ENCODE measurements at regions not wholly inside any gene's neighbourhood (a gene's known extent, or its start where the extent isn't known, plus 50 kb on each side); places are given as distances from the start of the nearest gene placed in this dataset.
A peak's percentile ranks its signal among the peaks of the same experiment; 100 is the strongest.

DNA sequence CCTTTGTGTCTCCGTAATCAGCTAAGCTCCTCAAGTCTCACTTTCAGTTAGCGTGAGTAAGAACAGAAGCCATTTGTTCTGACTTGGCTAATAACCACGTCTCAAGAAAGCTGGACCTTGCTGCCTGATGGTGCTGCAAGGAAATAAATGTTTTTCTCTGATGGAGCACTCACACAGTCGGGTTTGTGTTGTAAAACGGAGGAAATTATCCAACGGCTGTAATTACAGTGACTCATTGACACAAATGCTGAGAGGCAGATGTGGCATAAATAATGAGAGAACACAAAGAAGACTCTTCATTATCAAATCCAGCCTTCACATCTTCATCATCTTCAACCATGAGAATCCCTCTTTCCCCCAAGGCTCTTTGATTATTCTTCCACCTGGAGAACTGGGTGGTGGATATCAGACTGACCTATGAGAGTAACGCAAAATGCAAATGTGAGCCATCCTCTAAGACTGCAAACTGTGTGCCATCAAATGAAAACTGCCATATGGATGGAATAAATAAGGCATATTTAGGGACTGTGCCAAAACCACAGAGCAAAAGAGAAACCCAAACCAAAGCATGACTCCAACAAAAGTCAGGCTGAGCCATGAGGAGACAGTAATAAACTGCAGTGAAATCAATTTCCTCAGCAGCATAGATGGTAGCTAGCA is 252.6 kb downstream of the RND3 start:
- Histone ChIP-seq H3K4me3 (peak overlapping the region in 3 of 12 donors; percentile 5 to 32 (median 17)), H3K36me3 (no peaks in the 10 kb centered on the region), H3K27ac (peak overlapping the region in 6 of 12 donors; percentile 9 to 71 (median 48)), H3K9me3 (no peaks in the 10 kb centered on the region), H3K4me1 (no peaks in the 10 kb centered on the region), H3K27me3 (no peaks in the 10 kb centered on the region)
- ATAC-seq (peak; percentile 20 to 86 (median 68)), DNase-seq (peak in 1 of 5 donors; percentile 12)
- 54 to 68% (median 62%) methylated on average over 7 of the region's 7 CpGs for WGBS, 4 donors
- intact Hi-C loops (cut with DNase I): no loop called here
- TF ChIP-seq, protein P1, sequence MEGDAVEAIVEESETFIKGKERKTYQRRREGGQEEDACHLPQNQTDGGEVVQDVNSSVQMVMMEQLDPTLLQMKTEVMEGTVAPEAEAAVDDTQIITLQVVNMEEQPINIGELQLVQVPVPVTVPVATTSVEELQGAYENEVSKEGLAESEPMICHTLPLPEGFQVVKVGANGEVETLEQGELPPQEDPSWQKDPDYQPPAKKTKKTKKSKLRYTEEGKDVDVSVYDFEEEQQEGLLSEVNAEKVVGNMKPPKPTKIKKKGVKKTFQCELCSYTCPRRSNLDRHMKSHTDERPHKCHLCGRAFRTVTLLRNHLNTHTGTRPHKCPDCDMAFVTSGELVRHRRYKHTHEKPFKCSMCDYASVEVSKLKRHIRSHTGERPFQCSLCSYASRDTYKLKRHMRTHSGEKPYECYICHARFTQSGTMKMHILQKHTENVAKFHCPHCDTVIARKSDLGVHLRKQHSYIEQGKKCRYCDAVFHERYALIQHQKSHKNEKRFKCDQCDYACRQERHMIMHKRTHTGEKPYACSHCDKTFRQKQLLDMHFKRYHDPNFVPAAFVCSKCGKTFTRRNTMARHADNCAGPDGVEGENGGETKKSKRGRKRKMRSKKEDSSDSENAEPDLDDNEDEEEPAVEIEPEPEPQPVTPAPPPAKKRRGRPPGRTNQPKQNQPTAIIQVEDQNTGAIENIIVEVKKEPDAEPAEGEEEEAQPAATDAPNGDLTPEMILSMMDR (IDR thresholded peaks at IDR 0.05): no peak
- TF ChIP-seq POLR2A (IDR thresholded peaks at IDR 0.05): no peak

DNA sequence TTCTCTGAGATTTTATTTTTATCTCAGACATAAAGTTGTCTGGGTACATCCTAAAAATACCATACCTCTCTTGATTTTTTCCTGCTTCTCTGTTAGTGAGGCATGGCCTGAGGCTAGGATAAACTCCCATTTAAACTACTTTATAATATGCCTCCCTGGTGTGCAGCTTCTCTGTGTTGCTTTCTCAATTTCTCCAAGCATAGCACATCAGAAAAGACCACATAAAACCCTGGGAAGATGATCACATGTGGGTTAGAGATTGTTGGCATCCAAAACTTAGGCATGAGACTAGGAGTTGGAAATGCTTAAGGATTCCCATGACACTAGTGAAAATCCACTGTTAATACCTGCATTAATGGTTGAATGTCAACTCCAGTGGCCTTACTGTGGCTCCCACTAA is 254.6 kb downstream of the RND3 start:
- no peaks in the 10 kb centered on the region for H3K4me1 ChIP-seq
- H3K9me3 ChIP-seq: no peaks in the 10 kb centered on the region
- no peak overlapping the region for H3K4me3 ChIP-seq
- H3K27me3 ChIP-seq: no peaks in the 10 kb centered on the region
- TF ChIP-seq, protein P1 (IDR thresholded peaks at IDR 0.05): no peak
- no peak for TF ChIP-seq POLR2A (IDR thresholded peaks at IDR 0.05)
- no peaks in the 10 kb centered on the region for H3K36me3 ChIP-seq
- no peak for DNase-seq
- no peak overlapping the region for H3K27ac ChIP-seq
- ATAC-seq: no peak
- intact Hi-C loops (cut with DNase I): no loop called here

DNA sequence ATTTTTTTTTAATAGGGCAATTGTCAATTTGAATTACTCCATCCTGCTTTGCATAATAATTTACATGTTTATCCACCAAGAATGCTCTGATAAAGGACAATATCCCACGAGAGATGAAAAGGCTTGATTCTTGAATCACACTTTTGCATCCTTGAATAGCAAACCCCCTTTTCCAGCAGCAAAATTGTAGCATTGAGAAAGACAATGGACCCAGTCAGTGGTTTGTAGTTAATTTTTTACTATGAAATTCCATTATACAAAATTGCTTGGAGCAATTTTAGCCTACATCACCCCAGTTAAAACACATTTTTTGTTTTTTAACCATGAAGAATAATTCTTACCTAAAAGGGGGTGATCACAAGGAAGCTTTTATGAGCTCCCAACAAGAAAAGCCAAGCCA is 255.1 kb downstream of the RND3 start:
- intact Hi-C loops (cut with DNase I): no loop called here
- no peaks in the 10 kb centered on the region for H3K4me1 ChIP-seq
- H3K9me3 ChIP-seq: no peaks in the 10 kb centered on the region
- H3K4me3 ChIP-seq: no peak overlapping the region
- 71 to 84% (median 81%) methylated on average over 1 of the region's 1 CpG for WGBS, 4 donors
- H3K36me3 ChIP-seq: no peaks in the 10 kb centered on the region
- ATAC-seq (no peak), DNase-seq (no peak)
- TF ChIP-seq POLR2A (IDR thresholded peaks at IDR 0.05): no peak
- TF ChIP-seq, protein P1 (IDR thresholded peaks at IDR 0.05): no peak
- no peaks in the 10 kb centered on the region for H3K27me3 ChIP-seq
- no peak overlapping the region for H3K27ac ChIP-seq

DNA sequence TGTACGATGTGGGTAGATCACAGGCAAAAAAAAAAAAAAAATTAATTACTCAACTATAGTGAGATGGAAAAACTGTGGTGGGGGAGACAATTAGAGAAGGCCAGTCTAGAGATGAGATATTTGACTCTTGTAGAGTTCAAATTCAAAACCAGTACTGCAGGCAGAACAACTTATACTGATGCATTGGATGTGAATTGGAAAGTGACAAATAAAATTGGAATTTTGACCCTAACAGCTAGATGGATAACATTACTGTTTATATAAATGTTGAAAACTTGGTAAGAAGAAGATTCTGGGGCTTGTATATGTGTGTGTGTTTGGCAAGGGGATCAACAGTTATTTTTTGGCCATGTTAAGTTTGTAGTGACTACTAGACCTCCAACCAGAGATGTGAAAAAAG is 256.9 kb downstream of the RND3 start:
- no peak overlapping the region for H3K27ac ChIP-seq
- ATAC-seq (no peak), DNase-seq (no peak)
- no peak overlapping the region for H3K4me3 ChIP-seq
- no peaks in the 10 kb centered on the region for H3K9me3 ChIP-seq
- no peaks in the 10 kb centered on the region for H3K27me3 ChIP-seq
- intact Hi-C loops (cut with DNase I): no loop called here
- TF ChIP-seq, protein P1 (IDR thresholded peaks at IDR 0.05): no peak
- no peak for TF ChIP-seq POLR2A (IDR thresholded peaks at IDR 0.05)
- no peaks in the 10 kb centered on the region for H3K4me1 ChIP-seq
- H3K36me3 ChIP-seq: no peaks in the 10 kb centered on the region
- whole genome bisulfite sequencing, 4 donors: 91 to 100% (median 93%) methylated on average over 1 of the region's 1 CpG
